HG02884 (cell line): ENCODE measurements at regions not wholly inside any gene's neighbourhood (a gene's known extent, or its start where the extent isn't known, plus 50 kb on each side); places are given as distances from the start of the nearest gene placed in this dataset.

ENCODE experiments used
- ATAC-seq: cut with Tn5 transposase; IDR thresholded peaks from one replicate; pipeline ENCODE4 v1.9.1; 2021; ENCODE audit warnings: mild to moderate bottlenecking, moderate library complexity; ENCODE audit not compliant: unreplicated experiment

DNA sequence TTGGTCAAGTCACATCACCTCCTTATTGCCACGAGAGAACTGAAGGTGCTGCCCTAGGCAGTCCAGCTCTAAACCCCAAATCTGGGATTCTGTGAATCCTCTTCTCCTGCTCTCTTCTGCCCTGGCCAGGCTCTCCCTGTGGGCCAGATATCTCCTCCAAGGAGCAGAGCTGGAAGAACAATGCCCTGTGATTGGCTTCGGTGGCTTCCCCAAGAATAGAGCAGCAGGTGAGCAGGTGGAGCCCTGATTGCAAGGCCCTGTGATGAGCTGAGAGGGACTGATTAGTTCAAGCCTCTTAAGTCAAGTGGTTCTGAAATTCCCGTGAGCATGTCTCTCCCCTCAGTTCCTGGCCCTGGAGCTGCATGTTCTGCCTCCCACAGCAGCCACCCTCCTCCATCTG is 175.3 kb upstream of the BRINP1 start:
- ATAC-seq: no peak

DNA sequence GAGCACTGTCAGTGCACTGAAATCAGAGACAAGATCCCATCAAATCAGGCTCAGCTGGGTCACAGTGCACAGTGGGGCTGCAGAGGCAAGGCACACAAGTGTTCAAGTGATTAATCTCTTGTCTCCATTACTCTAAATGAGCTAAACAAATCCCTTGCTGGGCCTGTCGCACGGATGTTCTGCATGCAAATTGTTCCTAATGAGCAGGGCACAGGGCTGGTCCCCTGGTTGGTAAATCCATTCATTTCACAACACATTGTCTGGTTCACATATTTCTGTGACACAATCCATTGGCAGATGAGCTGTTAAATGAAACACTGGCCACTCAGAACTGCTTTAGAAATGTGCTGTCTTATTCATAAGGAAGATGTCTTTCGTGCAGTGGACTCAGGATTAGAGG is 167.9 kb upstream of the BRINP1 start:
- no peak for ATAC-seq

GRCh38 chr9:119533504-119533903 is 164.3 kb upstream of the BRINP1 start:
- no peak for ATAC-seq

DNA sequence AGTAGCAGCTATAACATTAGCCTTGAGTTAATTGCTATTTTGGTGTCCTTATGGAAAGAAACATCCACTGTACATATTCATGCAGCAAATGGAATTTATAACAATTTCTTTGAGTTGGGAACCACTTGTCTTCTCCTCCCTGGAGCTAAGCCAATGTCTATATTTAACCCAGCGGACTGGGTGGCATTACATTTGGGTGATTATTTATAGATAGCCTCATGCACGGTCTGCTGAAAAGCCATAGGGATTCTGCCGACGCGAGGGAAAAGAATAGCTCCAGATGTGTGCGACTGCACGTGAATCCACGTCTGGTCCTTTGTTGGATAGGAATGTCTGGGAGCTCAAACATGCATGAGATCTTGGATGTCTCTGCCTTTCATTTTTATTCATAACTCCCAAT is 157.5 kb upstream of the BRINP1 start:
- no peak for ATAC-seq

DNA sequence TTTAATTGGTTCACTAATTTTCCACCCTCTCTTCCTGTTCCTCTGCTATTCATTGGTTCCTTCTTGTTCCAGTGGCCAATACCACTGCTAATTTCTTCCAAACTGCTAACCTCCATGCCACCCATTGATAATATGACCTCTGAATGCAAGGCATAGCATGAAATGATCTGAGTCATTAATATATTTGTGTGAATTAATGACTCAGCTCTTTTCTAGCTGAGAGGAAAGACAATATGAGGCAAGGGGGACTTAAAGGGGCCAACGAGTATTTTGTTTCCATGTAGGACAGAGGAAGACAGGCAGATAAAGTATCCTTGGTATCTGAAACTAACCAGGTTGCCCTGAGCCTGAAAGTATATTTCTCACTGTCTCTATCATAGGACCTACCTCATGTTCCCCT is 154.3 kb upstream of the BRINP1 start:
- no peak for ATAC-seq

DNA sequence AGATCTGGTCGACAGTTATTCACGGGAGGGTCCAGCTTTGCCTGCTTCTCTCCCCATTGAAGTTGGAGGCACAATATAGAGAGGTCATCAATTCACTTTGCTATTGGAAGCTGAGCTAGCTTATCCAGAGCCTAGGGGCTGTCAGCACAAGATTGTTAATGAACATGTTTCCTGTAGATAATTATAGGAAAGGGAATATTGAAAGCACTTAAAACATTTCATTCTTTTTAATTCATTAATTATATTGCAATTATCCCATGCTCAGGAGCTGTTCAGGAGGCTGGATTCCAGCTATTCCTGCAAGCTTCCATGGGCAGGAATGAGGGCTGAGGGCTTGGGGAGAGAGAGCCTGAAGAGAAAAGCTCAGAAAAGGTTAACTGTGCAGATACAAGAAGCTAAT is 153.1 kb upstream of the BRINP1 start:
- no peak for ATAC-seq

DNA sequence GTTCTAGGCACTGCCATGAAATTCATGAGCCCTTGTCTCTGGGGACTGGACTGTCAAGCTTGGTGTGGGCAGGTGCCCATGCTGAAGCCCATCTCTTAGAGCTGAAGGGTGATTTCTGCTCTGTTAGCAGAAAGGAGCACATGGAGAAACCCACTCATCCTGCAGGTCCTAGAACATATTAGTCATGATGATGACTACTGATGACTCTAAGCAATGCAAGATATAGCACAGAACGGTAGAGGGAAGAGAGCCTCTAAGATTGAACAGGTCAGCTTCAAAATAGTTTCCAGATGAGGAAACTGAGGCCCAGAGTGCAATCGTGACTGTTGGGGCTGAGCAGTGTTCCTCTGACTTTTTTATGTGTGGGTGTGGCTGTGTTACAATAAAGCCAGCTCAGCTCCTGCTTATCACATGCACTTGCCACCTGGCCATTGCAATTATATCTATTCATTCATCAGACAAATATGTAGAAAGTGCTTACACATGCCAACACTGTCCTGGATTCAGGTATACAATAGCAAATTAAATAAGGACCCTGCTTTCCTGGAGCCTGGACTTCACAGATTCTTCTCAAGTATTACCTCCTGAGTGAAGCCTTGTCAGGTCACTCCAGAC is 140.2 kb upstream of the BRINP1 start:
- no peak for ATAC-seq

GRCh38 chr9:119501374-119501773 is 132.1 kb upstream of the BRINP1 start:
- ATAC-seq: no peak

- ATAC-seq: no peak
Measured at GRCh38 chr9:119500072-119500771, 131.0 kb upstream of the BRINP1 start.

- ATAC-seq: no peak
Measured at GRCh38 chr9:119487118-119487827, 118.0 kb upstream of the BRINP1 start.

GRCh38 chr9:119483153-119483552 is 113.9 kb upstream of the BRINP1 start:
- no peak for ATAC-seq

DNA sequence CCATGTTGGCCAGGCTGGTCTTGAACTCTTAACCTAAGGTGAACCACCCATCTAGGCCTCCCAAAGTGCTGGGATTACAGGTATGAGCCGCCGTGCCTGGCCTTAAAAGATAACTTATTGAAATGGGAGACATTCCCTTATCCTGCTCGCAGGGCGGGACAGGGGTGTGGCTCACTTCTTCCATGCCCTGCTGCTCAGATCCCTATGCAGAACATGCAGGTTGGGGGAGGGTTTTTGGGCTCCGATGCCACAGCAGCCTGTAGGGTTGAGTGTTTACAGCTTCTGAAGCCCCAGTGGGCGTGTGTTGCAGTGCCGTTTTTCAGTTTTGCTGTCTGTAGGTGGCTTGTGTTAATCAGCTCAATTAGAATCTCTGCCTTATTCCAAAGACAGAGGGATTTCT is 108.0 kb upstream of the BRINP1 start:
- ATAC-seq: no peak

DNA sequence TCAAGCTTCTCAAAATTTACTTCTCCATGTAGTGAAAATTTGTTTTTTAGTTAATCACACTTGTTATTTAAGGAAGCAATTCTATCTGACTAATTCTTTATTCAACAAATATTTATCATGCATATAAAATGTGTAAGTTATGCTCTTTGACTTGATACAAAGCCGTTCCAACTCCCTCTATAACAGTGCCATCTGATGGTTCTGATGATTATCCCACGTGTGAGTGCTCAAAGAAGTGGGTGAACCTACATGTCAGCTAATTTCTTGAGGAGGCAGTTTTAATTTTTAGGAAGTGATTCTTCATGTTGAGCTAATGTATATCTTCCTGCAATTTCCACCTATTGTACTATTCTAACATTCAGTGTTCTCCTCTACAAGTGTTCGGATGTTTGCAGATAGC is 88.8 kb upstream of the BRINP1 start:
- ATAC-seq: no peak

- ATAC-seq: no peak
Measured at GRCh38 chr9:119453980-119454379, 84.7 kb upstream of the BRINP1 start.

GRCh38 chr9:119453490-119453911 is 84.3 kb upstream of the BRINP1 start:
- ATAC-seq: no peak

DNA sequence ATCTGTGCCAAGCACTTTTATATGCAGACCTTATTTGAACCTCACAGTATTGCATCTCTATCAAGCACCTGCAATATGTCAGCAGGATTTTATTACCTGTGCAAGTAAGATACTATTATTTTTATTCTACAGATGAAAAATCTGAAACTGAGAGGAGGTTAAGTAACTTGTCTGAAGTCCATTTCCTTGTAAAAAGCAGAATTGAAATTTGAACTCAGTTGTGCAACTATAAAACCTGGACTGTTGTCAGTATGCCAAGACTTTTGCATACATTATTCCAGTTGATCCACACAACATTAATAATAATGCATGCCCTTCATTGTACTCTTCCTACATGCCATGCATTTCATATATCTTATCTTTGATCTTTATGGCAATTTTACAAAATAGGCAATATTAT is 82.2 kb upstream of the BRINP1 start:
- ATAC-seq: no peak

- ATAC-seq: no peak
Measured at GRCh38 chr9:119443179-119443578, 73.9 kb upstream of the BRINP1 start.

DNA sequence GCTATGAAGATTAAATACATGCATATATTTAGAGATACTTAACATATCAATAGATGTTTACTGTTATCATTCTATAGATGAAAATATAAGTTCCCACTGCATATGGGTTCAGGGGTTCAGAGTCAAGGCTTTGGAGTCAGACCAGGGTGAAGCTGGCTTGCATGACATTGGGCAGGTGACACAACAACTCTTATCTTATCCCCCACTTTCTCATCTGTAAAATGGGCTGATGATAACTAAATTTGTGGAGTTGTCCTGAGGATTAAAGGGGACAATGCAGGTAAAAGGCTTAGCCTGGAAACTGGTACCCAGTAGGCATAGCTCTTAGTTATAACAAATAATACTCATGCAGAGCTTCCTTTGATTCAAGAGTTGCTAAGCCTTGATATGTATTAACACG is 72.6 kb upstream of the BRINP1 start:
- ATAC-seq: no peak

GRCh38 chr9:119441338-119441737 is 72.1 kb upstream of the BRINP1 start:
- no peak for ATAC-seq

GRCh38 chr9:119436261-119436660 is 67.0 kb upstream of the BRINP1 start:
- ATAC-seq: no peak

- ATAC-seq: no peak
Measured at GRCh38 chr9:119435076-119435475, 65.8 kb upstream of the BRINP1 start.

GRCh38 chr9:119432428-119432827 is 63.2 kb upstream of the BRINP1 start:
- ATAC-seq: no peak
